Psoas muscle (tissue), 7 donors: ENCODE measurements at regions not wholly inside any gene's neighbourhood (a gene's known extent, or its start where the extent isn't known, plus 50 kb on each side); places are given as distances from the start of the nearest gene placed in this dataset.
"Not testable (repeated sequence)": the region's sequence is repeated elsewhere in the genome, so short reads cannot be mapped to it uniquely, and the experiment has no call there.

ENCODE experiments used
- ATAC-seq, 4 donors: fragments of 200-7000 bp; cut with Tn5 transposase; one replicate each; pipeline ENCODE4 v1.9.1; 2020; ENCODE audit warnings: moderate library complexity in 3 of 4, mild to moderate bottlenecking in 2 of 4
- DNase-seq, 2 donors: peaks; one replicate each; pipeline ENCODE4 v3.0.0-alpha.2; 2020
- H3K27ac ChIP-seq: fragments of 200-600 bp; one replicate; pipeline ENCODE4 v1.8.0; 2022
- H3K27me3 ChIP-seq, 3 donors: fragments of 200-600 bp in 1 of 3; one replicate each; pipeline versions ENCODE4 v1.6.1 to v1.8.0; 2013 to 2022; ENCODE audit warnings: low read length in 2 of 3, mild to moderate bottlenecking in 2 of 3, moderate library complexity in 1 of 3; ENCODE audit not compliant: insufficient read depth in 3 of 3
- H3K36me3 ChIP-seq, 2 donors: fragments of 200-600 bp in 1 of 2; one replicate each; pipeline versions ENCODE4 v1.6.1 to v1.8.0; 2013 to 2022; ENCODE audit warnings: low read depth in 1 of 2, mild to moderate bottlenecking in 1 of 2, moderate library complexity in 1 of 2; ENCODE audit not compliant: insufficient read depth in 1 of 2
- H3K4me1 ChIP-seq: fragments of 200-600 bp; one replicate; pipeline ENCODE4 v1.8.0; 2022
- H3K4me3 ChIP-seq: fragments of 200-600 bp; one replicate; pipeline ENCODE4 v1.8.0; 2022; ENCODE audit warnings: mild to moderate bottlenecking
- H3K9me3 ChIP-seq: fragments of 200-600 bp; one replicate; pipeline ENCODE4 v1.8.0; 2022
- CTCF ChIP-seq: fragments of 200-600 bp; IDR thresholded peaks from one replicate; pipeline ENCODE4 v1.8.0; 2022; ENCODE audit warnings: antibody characterized with exemption
- WGBS, 3 donors: extraction: QIAGEN DNeasy Blood & Tissue Kit; methylation state at CpG; one replicate each; pipeline versions ENCODE4 v1.1.6 to v1.1.7; 2013; 5-methylcytosine and 5-hydroxymethylcytosine counted together
- intact Hi-C, 2 donors: fragments of 100-400 bp; cut with DNase I; formaldehyde crosslinking; loops; one replicate each; pipeline versions ENCODE4 v1.11.0 to v1.14.2; 2022
- donor health status: healthy with polysubstance abuse.
- donor health status: DM: no; HTN: no; CAD: no; lungs with moderate emphysema.
- donor health status: Bipolar disorder and iron deficiency.
- donor health status: healthy.
- donor health status: DM: yes; HTN: yes; CAD: no.
- donor health status: DM: no; HTN: no; CAD: no.
- donor health status: DM: yes; HTN: yes; CAD: no.

GRCh38 chr5:169374111-169374510 is 73.2 kb upstream of the SLIT3 start:
- no peak for ATAC-seq
- intact Hi-C loops: no loop called here
- Histone ChIP-seq H3K27ac (no peak overlapping the region), H3K36me3 (no peaks in the 10 kb centered on the region), H3K27me3 (no peaks in the 10 kb centered on the region), H3K9me3 (no peaks in the 10 kb centered on the region), H3K4me3 (no peak overlapping the region), H3K4me1 (no peaks in the 10 kb centered on the region)
- DNase-seq: no peak
- WGBS, 3 donors: 74 to 81% (median 80%) methylated on average over 10 of the region's 10 CpGs
- no peak for TF ChIP-seq CTCF

- DNase-seq, ATAC-seq, H3K36me3 ChIP-seq, H3K27ac ChIP-seq, intact Hi-C loops, H3K9me3 ChIP-seq, H3K4me1 ChIP-seq, H3K4me3 ChIP-seq, H3K27me3 ChIP-seq: not testable (repeated sequence)
- 92 to 95% (median 92%) methylated on average over 2 of the region's 2 CpGs for WGBS, 3 donors
Measured at GRCh38 chr5:169371801-169372200, 70.9 kb upstream of the SLIT3 start.

- 70 to 85% (median 74%) methylated on average over 3 of the region's 3 CpGs for WGBS, 3 donors
- H3K36me3 ChIP-seq: no peaks in the 10 kb centered on the region
- no peak for ATAC-seq
- DNase-seq: no peak
- no peaks in the 10 kb centered on the region for H3K27me3 ChIP-seq
- TF ChIP-seq CTCF: no peak
- no peaks in the 10 kb centered on the region for H3K9me3 ChIP-seq
- H3K27ac ChIP-seq: no peak overlapping the region
- H3K4me1 ChIP-seq: no peaks in the 10 kb centered on the region
- intact Hi-C loops: no loop called here
- H3K4me3 ChIP-seq: no peak overlapping the region
Measured at GRCh38 chr5:169369130-169369529, 68.2 kb upstream of the SLIT3 start.

- no peak for DNase-seq
- WGBS, 3 donors: 77 to 84% (median 84%) methylated on average over 2 of the region's 2 CpGs
Measured at GRCh38 chr5:169367861-169368260, 66.9 kb upstream of the SLIT3 start.

GRCh38 chr5:169357291-169357690 is 56.4 kb upstream of the SLIT3 start:
- intact Hi-C loops: no loop called here
- TF ChIP-seq CTCF: no peak
- Histone ChIP-seq H3K4me1 (no peaks in the 10 kb centered on the region), H3K4me3 (no peak overlapping the region), H3K27me3 (no peaks in the 10 kb centered on the region), H3K9me3 (no peaks in the 10 kb centered on the region), H3K27ac (no peak overlapping the region), H3K36me3 (no peaks in the 10 kb centered on the region)
- DNase-seq: no peak
- WGBS, 3 donors: 42 to 67% (median 67%) methylated on average over 1 of the region's 1 CpG
- ATAC-seq: no peak

More at GRCh38 chr5:169367861-169368260, 66.9 kb upstream of the SLIT3 start:
- ATAC-seq: no peak
- TF ChIP-seq CTCF: no peak
- no peaks in the 10 kb centered on the region for H3K36me3 ChIP-seq
- H3K9me3 ChIP-seq: no peaks in the 10 kb centered on the region
- no peaks in the 10 kb centered on the region for H3K27me3 ChIP-seq
- intact Hi-C loops: no loop called here
- no peak overlapping the region for H3K27ac ChIP-seq
- no peaks in the 10 kb centered on the region for H3K4me1 ChIP-seq
- H3K4me3 ChIP-seq: no peak overlapping the region
